NCI-H146 treated with DMSO at 0.1 percent for 48 hours (cell line): ENCODE measurements at regions not wholly inside any gene's neighbourhood (a gene's known extent, or its start where the extent isn't known, plus 50 kb on each side); places are given as distances from the start of the nearest gene placed in this dataset.

ENCODE experiments used
- DNase-seq: peaks from one replicate; lab custom pipeline; 2025; ENCODE audit not compliant: unreplicated experiment; lab: John Stamatoyannopoulos, UW

DNA sequence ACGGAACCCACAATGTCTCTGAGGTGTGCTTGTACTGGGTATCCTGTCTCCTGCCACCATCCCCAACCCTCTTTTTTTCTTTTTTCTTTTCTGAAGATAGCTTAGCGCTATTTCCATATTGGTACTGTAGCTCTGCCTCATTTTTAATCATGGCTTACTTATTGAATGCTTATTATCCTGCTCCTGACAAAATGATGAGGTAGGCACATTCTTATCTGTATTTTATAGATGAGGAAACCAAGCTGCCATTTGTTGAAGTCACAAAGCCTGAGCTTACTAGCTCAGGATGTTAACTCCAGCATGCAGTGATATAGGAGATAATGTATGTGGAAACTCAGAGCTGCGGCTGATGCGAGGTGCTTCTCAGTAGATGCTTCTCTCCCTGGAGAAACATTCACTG, 61.4 kb upstream of the GPR6 start:
- no peak for DNase-seq

DNA sequence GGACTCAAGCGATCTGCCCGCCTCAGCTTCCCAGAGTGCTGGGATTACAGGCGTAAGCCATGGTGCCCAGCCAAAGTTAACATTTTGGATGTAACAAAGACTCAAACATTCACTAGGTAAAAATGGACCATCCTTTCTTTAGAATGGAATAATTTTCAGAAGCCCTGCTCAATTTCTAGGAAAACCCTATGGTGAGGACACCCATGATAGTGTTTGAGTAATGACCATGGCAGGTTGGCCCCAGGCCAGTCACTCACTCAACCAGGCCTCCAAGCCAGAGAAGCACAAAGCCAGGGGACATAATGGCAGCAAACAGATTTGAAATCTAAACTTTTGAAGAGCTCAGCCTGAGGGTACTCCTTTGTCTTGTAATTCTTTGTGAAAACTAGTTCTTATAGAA, 59.9 kb upstream of the GPR6 start:
- DNase-seq, result no peak

DNA sequence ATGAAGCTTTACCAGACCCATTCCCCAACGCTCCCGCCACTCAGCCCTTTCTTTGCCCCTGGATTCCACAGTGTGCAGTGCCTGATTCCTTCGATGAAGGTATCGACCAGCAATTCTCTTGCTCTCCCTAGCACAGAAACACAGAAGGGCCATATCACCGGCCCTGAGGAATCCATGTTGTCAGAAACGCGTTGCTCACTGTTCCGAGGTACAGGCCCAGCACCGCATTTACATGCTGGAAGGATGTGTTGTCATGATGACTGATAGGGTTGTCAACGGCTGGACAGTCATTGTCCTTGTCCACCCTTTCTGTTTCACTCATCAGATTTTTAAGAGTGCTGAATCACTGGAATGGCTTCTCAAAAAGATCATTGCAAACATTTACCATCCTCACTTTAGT, 57.2 kb upstream of the GPR6 start:
- no peak for DNase-seq

DNA sequence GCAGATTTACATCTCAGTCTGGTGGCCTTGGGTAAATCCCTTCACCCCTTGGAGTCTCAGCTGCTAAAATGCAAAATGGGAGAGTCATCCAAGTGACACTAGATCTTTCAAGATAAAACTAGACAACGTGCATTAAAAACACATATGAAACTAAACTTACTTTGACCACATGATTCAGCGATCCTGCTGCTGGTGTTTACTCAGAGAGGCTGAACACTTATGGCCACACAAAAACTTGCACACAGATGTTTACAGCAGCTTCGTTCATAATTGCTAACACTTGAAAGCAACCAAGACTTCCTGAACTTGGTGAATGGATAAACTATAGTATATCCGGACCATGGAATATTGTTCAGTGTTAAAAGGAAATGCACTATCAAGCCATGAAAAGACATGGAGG, 55.3 kb upstream of the GPR6 start:
- DNase-seq, result no peak

DNA sequence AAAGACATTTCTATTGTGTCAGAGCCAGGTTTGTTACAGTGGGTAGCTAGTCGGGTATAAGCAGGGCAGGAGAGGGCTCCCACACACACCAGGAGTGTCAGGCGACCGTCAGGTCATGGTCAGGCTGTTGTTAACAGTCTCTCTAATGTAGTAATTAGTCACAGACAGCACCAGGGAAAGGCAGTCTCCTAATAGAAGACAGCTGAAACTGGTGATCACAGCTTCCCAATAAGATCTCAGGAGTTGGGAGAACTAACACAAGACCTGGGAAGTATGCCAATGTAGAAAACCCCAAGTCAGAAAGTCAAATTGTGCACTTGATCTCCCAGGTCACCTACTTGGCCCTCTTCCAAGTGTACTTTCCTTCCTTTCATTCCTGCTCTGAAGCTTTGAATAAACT, 53.0 kb upstream of the GPR6 start:
- DNase-seq, result no peak

DNA sequence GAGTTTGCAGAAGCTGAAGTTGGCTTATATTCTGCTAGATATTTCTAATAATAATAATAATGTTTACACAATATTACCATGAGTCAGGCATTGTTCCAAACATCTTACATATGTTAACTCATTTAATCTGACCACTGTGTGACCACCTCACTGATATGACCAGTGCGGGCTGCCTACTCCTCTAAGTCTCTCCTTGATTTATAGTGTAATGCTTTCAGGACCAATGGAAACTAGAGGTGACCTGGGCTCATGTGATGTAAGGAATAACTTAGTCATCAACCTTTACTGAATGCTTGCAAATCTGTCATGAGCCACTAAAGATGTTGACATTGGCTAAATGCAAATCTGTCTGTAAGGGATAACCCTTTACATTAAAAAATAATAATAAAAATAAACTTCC, 51.1 kb upstream of the GPR6 start:
- no peak for DNase-seq
